Astrocyte (in vitro differentiated cells and primary cell): ENCODE measurements at regions not wholly inside any gene's neighbourhood (a gene's known extent, or its start where the extent isn't known, plus 50 kb on each side); places are given as distances from the start of the nearest gene placed in this dataset.

Experiments used
- EZH2 ChIP-seq: IDR thresholded peaks from 2 replicates; pipeline ENCODE4 v1.6.1; 2012; ENCODE audit warnings: mild to moderate bottlenecking, low read length, inconsistent platforms; ENCODE audit not compliant: insufficient read depth
- TF ChIP-seq, protein P1 (sequence below): IDR thresholded peaks from 2 replicates; pipeline ENCODE4 v1.5.1; 2011; ENCODE audit warnings: low read depth, mild to moderate bottlenecking, inconsistent platforms, low read length, moderate library complexity; ENCODE audit not compliant: insufficient read depth

DNA sequence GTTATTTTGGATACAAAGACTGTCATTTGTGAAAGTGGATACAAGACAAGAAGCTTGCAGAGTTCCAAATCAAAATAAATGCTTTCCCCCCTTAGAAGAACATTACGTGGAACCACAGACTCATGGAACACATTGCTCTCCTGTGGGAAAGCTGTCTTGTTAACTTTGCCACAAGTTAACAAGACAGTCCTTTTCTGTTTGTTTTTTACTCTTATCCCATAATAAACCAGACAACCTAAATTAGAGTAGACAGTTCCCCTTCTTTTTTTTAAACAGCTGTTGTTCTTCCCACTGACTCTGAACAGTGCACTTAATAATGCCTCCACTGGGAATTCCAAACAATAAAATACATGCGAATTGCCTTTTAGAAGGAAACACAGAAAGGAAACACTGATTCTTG lies 255.3 kb upstream of the UBE2E2 start:
- TF ChIP-seq, protein P1, sequence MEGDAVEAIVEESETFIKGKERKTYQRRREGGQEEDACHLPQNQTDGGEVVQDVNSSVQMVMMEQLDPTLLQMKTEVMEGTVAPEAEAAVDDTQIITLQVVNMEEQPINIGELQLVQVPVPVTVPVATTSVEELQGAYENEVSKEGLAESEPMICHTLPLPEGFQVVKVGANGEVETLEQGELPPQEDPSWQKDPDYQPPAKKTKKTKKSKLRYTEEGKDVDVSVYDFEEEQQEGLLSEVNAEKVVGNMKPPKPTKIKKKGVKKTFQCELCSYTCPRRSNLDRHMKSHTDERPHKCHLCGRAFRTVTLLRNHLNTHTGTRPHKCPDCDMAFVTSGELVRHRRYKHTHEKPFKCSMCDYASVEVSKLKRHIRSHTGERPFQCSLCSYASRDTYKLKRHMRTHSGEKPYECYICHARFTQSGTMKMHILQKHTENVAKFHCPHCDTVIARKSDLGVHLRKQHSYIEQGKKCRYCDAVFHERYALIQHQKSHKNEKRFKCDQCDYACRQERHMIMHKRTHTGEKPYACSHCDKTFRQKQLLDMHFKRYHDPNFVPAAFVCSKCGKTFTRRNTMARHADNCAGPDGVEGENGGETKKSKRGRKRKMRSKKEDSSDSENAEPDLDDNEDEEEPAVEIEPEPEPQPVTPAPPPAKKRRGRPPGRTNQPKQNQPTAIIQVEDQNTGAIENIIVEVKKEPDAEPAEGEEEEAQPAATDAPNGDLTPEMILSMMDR, result no peak
- no peak for TF ChIP-seq EZH2
